T-helper 1 cell (primary cell): ENCODE measurements at regions not wholly inside any gene's neighbourhood (a gene's known extent, or its start where the extent isn't known, plus 50 kb on each side); places are given as distances from the start of the nearest gene placed in this dataset.

Experiments
- DNase-seq, 5 donors: peaks; one replicate each; pipeline ENCODE4 v3.0.0-alpha.2; 2012 to 2020

DNA sequence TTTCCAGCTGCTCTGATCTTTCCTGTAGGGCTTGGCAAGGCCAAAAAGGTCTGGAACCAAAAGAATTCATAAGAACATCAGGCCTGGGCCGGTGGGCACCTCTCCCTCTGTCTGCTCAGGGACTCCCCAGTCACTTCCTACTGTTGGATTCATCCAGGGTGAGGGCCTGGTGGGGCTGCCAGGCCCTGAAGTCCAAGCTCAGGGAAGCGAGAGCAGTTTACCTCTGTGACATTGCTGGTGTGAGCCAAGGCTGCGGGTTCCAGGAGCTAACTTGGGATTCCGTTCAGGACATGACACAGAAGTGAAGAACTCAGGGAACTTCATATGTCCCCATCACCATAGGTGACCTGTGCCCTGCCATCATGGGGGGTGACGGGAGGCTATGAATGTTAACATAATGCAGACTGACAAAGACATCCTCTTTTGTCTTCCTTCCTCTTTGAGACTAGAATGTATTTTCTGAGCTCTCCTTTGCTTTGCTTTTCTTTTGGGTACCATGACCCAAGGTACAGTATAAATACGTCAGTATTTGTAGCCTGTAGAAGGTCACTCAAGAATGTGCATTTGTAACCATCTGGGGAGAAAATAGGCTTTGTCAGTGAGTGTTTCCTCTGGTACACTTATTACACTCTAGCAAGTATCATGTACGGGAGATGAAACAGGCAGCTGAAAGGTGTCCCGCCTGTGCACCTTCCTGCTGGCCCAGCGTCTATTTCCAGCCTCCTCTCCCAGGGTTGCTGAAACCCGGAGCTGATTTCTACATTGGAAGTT lies 130.5 kb upstream of the SLC1A4 start:
- DNase-seq: no peak

DNA sequence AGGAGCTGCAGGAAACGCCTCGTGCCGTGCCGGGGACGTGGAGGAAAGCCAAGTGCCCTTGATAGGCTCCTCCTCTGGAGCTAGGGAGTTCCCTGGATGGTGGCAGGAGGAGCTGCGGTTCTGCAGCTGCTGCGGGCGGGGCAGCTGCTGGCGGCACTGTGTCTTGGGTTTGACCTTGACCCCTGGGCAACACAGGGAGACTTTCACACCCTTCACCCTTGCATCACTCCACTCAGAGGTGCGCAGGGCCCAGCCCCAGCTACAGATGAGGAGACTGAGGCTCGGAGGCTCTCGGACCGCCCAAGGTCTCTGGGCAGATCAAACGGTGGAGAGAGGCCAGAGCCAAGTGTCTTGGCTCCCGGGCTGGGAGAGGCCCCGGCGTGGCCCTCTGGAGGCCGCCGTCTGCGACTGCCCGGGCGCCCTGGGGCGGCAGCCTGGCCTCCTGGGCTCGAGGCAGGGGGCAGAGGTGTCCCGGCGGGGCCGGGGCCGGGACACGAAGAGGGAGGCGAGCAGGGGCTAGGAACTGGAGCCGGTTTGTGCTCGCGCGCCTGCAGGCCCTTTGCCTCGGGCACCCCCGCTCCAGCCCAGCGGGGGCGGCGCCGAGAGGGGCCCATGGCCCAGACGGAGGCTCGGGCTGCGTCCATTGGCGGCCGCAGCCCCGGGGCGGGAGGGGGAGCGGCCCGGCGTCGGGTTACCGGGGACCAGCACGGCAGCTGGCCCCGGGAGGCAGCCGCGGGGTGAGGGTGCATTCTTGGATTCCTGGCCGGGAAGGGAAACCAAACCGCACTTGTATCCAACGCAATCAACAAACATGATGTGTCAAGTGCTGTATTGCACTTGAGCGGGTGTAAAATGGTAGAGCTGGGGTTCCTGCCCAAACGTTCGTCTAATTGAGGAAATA lies 129.6 kb upstream of the SLC1A4 start:
- no peak for DNase-seq

DNA sequence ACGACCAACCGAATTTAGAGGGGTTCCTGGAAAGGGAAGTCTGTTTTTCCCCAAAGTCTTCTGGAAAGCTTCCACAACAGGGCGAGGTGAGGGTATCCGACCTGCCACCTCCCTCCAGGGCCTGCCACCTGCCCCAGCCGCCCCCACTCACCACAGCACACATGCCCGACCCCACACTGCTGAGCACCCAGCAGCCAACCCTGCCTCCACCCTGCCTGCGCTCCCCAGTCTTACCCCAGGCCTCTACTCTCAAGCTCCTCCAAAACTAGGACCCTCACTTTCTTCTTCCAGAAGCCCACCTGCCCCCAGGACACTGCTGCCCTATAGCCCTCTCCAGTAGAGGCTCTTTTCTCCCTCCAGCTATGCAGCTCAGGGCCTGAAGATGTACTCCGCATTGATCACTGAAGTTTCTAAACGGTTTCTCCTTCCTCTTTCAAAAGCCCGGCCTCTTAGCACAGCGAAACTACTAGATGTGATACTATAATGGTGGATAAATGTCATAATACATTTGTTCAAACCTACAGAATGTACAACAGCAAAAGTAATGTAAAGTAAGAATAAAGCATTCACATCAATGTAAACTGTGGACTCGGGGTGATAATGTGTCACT lies 128.8 kb upstream of the SLC1A4 start:
- DNase-seq: no peak

DNA sequence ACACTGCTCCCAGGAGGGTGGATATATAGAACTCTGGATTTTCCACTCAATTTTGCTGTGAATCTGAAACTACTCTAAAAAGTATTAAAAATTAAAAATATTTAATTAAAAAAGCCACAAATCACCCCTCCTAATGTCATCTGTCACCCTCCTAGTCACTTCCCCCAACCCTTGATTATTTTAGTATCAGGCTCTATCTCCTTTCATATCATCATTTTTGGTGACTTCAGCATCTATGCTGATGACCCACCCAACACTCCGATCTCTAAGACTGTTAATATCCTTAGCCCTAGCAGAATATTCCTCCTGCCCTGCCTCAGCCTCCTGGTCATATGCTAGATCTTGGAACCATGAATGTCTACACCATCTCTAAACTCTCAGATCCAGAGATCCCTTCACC lies 128.3 kb upstream of the SLC1A4 start:
- no peak for DNase-seq

DNA sequence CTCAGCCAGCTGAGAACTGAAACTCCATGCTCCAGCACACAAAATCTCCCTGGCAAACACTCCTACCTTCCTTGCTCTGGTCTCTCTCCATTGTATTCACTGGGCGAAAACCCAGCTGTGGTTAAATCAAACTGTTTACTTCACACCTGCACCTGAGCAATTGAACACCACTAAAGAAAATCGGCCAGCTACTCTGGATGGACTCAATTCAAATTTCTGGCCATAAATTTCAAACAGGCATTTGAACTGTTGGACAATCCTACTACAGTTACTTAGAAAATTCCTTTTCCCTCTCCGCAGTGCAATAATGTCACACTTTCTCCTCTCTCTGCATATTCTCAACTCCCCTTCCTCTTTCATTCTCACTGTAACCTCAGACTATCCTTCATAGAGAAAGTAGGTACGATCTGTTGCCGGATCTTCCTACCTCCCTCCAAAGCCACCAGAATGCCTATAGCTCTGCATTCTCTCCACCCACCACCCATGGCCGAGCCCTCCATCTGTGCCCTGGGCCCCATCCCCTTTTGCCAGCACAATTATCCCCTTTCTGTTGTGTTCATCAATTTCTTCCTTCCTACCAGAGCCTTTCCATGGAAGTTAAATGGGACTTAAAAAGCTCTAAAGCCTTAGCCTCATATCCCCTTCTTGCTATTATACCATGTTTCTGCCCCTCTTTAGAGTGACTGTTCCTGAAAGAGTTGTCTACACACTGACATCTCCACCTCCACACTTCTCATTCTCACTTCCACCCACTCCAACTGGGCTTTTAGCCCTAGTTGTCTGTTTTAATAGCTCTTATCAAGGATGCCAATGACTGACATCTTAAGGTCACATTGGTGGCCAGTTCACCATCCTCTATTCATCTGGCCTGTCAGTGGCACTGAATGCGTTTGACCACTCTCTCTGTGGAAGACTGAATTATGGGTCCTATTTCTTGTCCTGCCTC lies 127.5 kb upstream of the SLC1A4 start:
- DNase-seq: no peak

DNA sequence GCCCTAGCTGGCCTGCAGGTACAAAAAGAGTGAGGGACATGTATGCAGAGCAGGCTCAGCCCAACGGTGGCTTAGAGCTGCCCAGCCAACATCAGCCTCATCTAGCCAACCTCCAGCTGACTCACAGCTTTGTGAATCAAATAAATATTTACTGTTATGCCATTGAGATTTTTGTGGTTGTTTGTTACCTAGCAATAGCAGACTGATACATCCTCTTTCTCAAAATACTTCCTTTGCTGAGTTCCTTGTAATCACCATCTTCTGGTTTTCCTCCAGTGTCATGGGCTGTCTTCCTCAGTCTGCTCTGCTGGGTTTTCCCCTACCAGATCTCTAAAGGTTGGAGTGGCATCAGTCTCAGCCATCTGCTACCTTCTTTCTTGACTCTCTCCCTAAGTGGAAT lies 126.6 kb upstream of the SLC1A4 start:
- DNase-seq: peak in 1 of 5 donors; percentile 35

DNA sequence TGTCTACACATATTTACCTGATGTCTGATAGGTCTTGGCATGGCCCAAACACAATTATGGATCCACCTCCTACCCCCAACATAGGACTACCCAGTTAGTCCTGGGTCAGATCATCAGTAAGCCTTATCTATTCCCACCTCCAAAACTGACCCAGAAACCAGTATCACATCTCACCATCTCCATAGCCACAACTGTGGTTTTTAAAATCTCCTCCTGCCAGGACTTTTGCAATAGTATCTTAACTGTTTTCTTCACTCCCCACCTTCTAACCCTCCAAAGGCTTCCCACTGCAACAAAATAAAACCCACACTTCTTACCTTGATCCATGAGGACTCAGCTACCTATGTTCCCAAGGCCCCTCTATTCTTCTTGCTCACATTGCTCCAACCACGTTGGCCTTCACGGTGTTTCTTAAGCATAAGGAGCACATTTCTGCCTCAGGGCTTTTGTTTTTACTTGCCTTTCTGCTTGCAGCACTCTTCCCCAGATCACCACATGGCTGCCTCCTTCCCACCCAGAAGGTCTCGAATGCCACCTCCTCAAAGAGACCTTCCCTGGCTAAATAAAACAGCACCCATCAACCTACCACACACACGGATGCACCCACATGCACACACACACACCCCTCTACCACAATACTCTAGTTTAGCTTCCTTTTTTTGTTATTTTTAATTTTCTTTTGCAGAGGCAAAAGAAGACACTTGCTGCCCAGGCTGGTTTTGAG lies 125.9 kb upstream of the SLC1A4 start:
- no peak for DNase-seq

DNA sequence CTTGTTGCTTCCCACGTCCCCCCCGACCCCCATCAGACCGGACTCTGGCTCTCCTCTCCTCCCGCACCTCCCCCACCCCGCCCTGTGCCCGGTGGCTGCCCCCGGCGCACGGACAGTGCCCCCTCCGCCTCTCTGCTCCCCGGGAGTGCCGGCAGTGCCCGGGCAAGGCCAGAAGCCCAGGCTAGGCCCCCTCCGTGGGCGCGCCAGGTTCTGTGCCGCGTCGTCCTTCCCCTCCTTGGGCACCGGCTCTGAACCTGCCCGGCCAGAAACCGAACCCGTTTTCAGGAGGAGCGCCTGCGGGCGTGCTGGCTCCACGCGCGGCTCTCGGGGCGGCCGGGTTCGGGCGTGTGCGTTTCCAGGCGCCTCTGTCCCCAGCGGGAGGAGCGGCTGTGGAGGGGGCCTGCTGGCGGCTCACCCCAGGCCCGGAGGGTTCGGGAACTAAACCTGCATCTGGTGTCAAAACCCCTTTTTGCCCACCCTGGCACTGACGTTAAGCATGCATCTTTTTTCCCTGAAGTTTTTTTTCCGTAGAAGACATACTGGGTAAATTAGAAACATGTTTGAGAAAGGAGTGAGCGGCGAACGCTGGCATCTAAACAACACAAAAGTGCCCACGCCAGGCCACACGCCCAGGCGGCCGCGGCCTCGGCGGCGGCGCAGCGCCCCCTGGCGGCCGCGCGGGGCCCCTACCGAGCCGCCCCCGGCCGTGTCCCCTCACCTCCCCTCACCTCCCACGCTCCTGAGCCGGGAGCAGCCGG lies 123.9 kb upstream of the SLC1A4 start:
- peak; percentile 25 to 62 (median 48) for DNase-seq

DNA sequence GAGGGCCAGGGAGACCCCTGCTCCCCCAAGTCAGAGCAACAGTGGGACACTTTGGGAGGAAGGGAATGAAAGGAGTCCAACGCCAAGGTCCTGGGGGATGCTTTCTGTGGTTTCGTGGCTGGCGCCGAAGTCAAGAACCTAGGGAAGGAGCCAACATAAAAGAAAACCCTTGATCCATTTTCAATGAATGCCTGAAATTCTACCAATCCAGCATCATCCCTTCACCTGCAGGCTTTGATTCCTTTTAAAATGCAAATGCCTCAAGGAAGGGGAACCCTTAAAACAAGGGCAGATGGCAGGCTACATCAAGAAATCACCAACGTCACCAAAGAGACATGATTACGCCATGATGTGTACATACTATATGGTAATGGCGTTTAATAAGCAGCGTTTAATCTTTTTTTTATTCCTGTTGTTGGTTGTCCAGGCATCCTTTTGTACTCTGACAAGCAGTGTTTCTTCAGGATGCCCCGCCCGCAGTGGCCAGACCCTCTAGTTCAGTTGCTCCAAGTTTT lies 123.3 kb upstream of the SLC1A4 start:
- DNase-seq: no peak

DNA sequence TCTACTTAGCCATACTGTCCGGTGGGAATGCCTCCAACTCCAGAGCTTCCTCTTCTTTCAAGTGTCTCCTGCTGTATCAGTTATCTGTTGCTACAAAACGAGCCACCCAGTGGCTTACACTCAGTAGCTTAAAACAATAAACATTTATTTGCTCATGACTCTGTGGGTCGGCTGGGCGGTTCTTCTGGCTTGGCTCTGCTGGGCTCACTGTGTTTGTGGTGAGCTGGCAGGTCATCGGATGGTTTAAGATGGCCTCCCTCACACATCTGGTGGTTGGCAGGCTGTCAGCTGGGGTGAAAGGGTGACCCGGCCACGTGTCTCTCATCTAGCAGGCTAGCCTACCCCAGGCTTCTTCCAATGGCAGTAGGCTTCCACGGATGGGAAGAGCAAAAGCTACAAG lies 122.4 kb upstream of the SLC1A4 start:
- no peak for DNase-seq

DNA sequence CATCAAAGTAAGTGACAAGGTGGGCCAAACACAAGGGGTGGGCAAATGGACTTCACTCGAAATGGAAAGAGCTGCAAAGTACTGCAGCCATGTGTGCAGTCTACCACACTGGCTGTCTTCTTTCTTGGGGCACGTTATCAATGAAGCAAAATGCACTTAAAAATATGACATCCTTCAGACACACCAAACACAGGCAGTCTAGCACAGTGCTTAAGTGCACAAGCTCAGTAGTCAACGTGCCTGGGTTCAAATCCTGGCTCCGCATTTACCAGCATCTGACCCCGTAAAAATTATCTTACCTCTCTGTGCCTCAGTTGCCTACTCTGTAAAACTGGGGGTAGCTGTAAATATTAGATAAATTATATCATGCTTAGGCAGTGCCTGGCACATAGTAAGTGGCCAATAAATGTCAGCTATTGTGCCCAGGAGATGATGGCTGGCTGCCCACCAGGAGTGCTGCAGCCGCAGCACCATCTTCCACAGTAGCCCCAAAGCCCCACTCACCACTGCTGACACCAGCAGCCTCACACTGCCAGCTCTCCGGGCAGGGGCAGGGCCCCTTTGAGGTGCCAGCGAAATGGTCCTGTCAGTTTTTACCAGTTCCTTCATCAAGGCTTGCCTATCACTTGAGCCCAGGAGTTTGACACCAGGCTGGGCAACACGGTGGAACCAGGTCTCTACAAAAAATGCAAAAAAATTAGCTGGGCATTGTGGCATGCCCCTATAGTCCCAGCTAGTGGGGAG lies 121.8 kb upstream of the SLC1A4 start:
- DNase-seq: no peak

DNA sequence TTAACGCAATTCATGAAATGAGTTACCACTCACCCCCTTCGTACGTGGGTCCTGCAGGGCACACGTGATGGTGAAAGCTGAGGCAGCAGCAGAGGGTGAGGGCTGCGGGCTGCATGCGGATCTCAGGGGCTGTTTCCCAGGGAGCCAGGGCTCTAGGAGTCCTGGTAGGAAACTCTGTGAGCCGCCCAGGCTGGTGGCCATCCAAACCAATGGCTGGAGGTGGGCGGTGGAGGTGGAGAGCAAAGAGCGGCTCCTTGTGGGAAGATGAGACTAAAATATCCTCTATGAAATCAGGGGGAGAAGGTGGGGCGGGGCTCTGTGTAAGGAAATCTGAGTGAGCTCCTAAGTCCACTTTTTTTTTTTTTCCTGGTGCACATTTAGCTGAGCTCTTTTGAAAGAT lies 120.1 kb upstream of the SLC1A4 start:
- no peak for DNase-seq

DNA sequence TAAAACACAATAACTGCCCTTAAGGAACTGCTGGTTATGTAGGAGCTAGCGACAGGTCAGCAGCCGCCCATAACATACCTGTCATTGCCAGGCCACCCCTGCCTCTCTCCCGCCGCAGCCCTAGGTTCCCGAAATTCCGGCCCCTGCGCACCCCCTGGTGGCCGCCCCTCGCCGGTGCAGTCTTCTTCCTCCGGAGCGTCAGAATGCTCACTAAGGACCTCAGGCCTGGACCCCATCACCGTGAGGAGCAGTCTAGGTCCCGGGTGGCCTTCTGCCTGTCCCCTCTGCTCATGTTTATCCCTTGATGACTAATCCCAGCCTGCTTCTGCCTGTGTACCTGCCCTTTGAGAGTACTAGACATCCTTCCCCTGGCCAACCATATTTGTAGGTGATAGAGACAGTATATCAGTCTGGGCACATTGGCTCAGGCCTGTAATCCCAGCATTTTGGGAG lies 115.7 kb upstream of the SLC1A4 start:
- DNase-seq: peak; percentile 43 to 74 (median 65)

DNA sequence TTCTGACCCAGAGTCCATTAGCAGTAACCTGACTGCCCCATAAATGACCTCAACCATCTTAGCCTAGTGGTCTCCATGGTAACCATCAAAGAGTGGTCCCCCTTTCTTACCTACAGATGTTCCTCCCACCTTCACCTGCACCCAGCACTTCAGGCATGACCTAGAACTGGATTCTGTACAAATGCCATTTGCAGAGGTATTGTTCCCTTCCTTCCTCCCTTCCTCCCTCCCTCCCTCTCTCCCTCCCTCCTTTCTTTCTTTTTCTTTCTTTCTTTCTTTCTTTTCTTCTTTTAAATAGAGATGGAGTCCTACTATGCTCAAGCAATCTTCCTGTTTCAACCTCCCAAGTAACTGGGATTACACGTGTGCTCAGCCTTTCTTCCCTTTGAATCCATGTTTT lies 114.6 kb upstream of the SLC1A4 start:
- DNase-seq: no peak

DNA sequence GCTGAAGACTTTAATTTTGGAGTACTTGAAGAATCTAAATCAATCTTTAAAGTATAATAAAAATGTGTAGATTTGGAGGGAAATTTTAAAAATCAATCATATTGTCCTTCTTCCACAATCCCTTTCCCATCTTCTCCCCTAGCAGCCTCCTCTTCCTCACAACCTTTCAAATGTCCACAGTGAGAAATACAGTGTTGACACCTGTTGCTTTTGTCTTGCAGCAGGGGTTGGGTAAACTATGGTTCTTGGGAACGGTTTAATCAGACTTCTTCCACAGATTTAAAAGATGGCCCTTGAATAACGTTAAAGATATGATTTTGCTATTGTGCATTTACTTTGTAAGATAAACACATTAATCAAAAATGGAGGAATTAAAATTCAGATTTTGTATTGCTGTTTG lies 113.8 kb upstream of the SLC1A4 start:
- DNase-seq: no peak

DNA sequence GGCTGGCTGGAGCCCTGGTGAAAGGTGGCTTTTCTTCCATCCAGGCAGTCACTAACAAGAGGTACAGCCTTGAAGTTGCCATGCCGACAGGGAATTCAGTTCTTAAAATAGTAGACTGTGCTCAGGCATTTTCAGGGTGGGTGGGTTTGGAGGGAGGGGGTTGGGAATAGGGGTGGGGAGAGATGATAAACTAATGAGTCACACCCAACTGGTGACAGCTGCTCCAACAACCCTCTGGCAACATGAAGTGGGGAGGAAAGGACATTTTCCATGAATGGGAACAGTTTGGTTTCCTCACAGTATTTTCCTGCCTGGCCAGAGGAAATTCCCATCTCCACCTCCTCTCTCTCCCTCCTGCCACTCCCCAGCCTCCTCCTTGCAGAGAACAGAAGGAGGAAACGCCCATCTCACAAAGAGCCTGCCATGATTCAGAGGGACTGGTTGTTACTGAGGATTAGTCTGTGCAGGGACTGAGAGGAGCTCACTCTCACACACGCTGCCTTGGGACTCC lies 113.0 kb upstream of the SLC1A4 start:
- DNase-seq: no peak

DNA sequence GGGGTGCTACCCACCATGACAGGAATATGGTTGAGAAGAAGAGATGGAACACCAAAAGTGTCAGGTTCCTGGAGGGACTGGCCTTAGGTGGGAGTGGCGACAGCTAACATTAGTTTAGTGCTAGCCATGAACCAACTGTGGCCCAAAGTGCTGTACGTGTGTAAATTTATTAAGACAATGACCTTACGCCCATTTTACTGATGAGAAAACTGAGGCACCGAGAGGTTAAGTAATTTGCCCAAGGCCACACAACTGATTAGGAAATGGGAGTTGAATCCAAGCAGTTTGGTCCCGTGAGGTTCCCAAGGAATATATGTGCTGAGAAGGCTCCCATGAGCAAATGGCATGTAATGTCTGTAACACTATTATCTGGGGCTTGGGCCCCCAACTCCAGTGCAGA lies 109.5 kb upstream of the SLC1A4 start:
- no peak for DNase-seq

DNA sequence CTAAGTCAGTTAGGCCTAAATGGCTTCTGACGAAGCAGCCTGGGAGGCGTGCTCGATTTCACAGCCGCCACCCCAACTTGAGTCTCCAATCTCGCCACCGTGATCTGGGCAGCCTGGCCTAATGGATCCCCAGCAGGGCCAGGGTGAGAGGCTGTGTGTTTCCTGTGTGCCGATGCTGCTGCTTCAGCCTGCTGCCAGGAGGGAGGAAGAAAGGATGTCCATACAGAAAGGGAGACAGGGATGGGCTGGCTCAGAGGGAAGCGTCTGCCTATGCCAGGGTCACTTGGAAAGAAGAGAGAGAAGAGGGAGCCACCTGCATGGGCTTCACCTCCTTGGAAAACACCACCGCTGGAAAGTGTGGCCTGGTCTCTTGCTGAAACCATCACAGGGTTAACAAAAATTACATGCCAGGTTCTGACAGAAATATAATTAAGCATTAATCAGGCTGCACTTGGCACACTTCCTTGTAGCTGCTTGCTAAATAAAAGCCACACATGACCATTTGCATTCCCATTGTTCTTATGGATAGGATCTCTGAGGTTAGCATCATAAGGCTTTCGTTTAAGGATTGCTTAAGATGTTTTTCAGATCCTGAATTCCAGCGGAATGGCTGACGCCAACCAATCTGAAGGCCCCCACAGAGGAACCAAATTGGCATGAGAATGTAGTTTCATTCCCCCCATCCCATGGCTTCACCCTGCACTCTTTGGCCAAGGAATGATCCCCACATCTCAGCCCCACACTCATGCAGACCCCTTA lies 108.8 kb upstream of the SLC1A4 start:
- no peak for DNase-seq

DNA sequence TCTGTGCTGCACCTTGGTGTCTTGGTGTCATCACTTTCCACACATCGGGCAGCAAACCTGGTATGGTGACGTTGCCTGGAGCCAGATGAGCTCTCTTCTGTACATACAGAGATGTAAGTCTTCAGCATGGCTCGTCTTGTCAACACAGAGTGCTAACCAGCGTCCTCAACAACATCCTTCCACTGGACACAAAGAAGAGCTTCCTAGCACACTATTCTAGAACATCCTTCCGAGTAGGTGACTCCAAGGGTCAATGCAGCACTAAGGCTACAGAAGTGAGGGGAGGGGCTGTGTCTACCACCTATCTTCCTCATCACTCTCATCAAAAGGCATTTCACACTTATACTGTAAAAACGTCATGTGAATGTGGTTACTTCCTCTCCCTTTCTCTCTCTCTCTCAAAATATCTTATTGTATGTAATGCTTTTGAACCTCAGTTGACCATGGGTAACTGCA lies 108.1 kb upstream of the SLC1A4 start:
- no peak for DNase-seq
